Natural killer cell treated with Interleukin-12 subunit alpha and Interleukin-12 subunit beta and Interleukin-15 and Interleukin-18, amount 100 ng/mL, for 72 hours (primary cell): ENCODE measurements at regions not wholly inside any gene's neighbourhood (a gene's known extent, or its start where the extent isn't known, plus 50 kb on each side); places are given as distances from the start of the nearest gene placed in this dataset.

ENCODE experiments used
- ATAC-seq, 2 donors: fragments of 150-1000 bp; cut with Tn5 transposase in 1 of 2; sonication (Bioruptor Pico), chemical (Tn5 transposase) in 1 of 2; 2 replicates each; pipeline ENCODE4 v1.10.0; 2021
- DNase-seq: peaks from one replicate; pipeline ENCODE4 v3.0.0; 2022; ENCODE audit warnings: low spot score
- H3K27ac Mint-ChIP-seq, 2 donors: 1 replicate in 1 of 2; 2 replicates in 1 of 2; pipeline ENCODE4 v1.8.0; 2022; ENCODE audit warnings: mixed read lengths in 2 of 2, mild to moderate bottlenecking in 1 of 2, moderate library complexity in 1 of 2
- H3K27me3 Mint-ChIP-seq, 2 donors: 1 replicate in 1 of 2; 2 replicates in 1 of 2; pipeline ENCODE4 v1.8.0; 2022; ENCODE audit warnings: mixed read lengths in 2 of 2
- H3K36me3 Mint-ChIP-seq: one replicate; pipeline ENCODE4 v1.8.0; 2022; ENCODE audit warnings: mixed read lengths
- H3K4me1 Mint-ChIP-seq, 2 donors: 1 replicate in 1 of 2; 2 replicates in 1 of 2; pipeline ENCODE4 v1.8.0; 2022; ENCODE audit warnings: low read depth in 2 of 2, mixed read lengths in 2 of 2, mild to moderate bottlenecking in 1 of 2
- H3K4me3 Mint-ChIP-seq: one replicate; pipeline ENCODE4 v1.8.0; 2022; ENCODE audit warnings: mixed read lengths
- H3K9me3 Mint-ChIP-seq: 2 replicates; pipeline ENCODE4 v1.8.0; 2022; ENCODE audit warnings: mixed read lengths

GRCh38 chr1:29642519-29642918, 406.2 kb downstream of the PTPRU start:
- peaks cover 16 to 26% of the 10 kb centered on the region in 2 donors for H3K27me3 Mint-ChIP-seq
- no peak overlapping the region for H3K4me3 Mint-ChIP-seq
- no peak for ATAC-seq
- H3K27ac Mint-ChIP-seq: no peak overlapping the region
- no peaks in the 10 kb centered on the region for H3K36me3 Mint-ChIP-seq
- no peaks in the 10 kb centered on the region for H3K9me3 Mint-ChIP-seq
- peak; percentile 44 for DNase-seq
- no peaks in the 10 kb centered on the region for H3K4me1 Mint-ChIP-seq

DNA sequence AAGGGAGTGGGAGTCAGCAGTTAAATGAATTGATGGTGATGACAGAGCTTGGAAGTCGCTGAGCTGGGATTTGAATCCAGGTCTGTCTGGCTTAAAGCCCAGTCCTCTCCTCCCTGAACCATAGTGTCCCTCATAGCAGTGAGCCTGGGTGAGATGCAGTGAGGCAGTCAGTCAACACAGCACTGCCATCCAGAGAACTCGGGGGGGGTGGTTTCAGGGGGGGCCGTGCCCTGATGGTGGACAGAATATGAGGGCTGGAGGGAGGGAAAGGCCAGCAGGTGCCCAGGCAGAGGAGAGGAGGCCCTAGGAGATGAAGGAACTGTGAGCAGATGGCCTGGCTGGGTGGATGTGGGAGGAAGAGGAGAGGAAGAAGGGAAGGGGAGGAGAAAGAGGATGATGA, 405.6 kb downstream of the PTPRU start:
- no peaks in the 10 kb centered on the region for H3K4me1 Mint-ChIP-seq
- ATAC-seq (no peak), DNase-seq (peak; percentile 12)
- H3K27me3 Mint-ChIP-seq: peaks cover 19 to 30% of the 10 kb centered on the region in 2 donors
- H3K27ac Mint-ChIP-seq: no peak overlapping the region
- H3K36me3 Mint-ChIP-seq: no peaks in the 10 kb centered on the region
- no peak overlapping the region for H3K4me3 Mint-ChIP-seq
- H3K9me3 Mint-ChIP-seq: no peaks in the 10 kb centered on the region

DNA sequence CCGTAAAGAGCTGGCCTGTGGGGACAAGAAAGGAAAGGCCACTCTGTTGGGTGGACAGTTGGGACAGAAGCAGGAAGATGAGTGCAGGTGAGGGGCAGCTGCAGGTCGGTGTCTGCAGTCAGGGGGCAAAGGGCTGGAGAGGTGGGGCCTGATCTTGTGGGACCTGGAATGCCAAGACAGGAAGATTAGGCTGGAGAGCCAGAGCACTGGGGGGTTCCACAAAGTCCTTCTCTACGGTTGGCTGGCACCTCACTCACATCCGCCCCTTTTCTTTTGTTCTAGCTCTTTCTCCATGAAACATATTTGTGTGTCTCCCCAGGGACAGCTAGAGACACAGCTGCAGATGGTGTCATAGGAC, 404.1 kb downstream of the PTPRU start:
- no peaks in the 10 kb centered on the region for H3K36me3 Mint-ChIP-seq
- no peak overlapping the region for H3K27ac Mint-ChIP-seq
- no peak for DNase-seq
- ATAC-seq: no peak
- peaks cover 24 to 31% of the 10 kb centered on the region in 2 donors for H3K27me3 Mint-ChIP-seq
- no peaks in the 10 kb centered on the region for H3K9me3 Mint-ChIP-seq
- no peaks in the 10 kb centered on the region for H3K4me1 Mint-ChIP-seq
- H3K4me3 Mint-ChIP-seq: no peak overlapping the region

- Mint-ChIP-seq H3K36me3 (no peaks in the 10 kb centered on the region), H3K27me3 (peaks cover 24 to 27% of the 10 kb centered on the region in 2 donors), H3K9me3 (no peaks in the 10 kb centered on the region), H3K4me3 (no peak overlapping the region), H3K4me1 (no peaks in the 10 kb centered on the region), H3K27ac (no peak overlapping the region)
- ATAC-seq (no peak), DNase-seq (peak; percentile 56)
These were observed 403.6 kb downstream of the PTPRU start for GRCh38 chr1:29639741-29640427.

GRCh38 chr1:29639156-29639736, 402.9 kb downstream of the PTPRU start:
- Mint-ChIP-seq H3K9me3 (no peaks in the 10 kb centered on the region), H3K27ac (no peak overlapping the region), H3K4me1 (no peaks in the 10 kb centered on the region), H3K4me3 (no peak overlapping the region), H3K36me3 (no peaks in the 10 kb centered on the region), H3K27me3 (peaks cover 20 to 27% of the 10 kb centered on the region in 2 donors)
- ATAC-seq (no peak), DNase-seq (peak; percentile 20)

GRCh38 chr1:29638281-29638680, 402.0 kb downstream of the PTPRU start:
- no peaks in the 10 kb centered on the region for H3K9me3 Mint-ChIP-seq
- no peak overlapping the region for H3K4me3 Mint-ChIP-seq
- ATAC-seq: no peak
- no peaks in the 10 kb centered on the region for H3K4me1 Mint-ChIP-seq
- no peak overlapping the region for H3K27ac Mint-ChIP-seq
- no peak for DNase-seq
- H3K27me3 Mint-ChIP-seq: peaks cover 16 to 27% of the 10 kb centered on the region in 2 donors
- H3K36me3 Mint-ChIP-seq: no peaks in the 10 kb centered on the region

DNA sequence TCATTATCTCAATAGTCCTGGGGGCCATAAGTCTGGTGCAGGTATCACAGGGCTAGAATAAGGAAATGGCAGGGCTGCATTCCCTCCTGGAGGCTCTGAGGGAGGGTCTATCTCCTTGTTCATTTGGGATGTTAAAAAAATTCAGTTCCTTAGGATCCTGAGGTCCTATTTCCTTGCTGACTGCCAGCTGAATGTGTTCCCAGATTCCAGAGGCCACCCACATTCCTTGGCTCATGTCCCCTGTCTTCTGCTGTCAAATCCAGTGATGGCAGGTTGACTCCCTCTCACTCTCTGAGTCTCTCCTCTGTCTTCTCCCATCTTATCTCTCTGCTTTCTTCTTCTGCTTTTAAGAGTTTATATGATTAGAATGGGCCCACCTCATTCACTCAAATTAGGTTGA, 400.6 kb downstream of the PTPRU start:
- no peaks in the 10 kb centered on the region for H3K4me1 Mint-ChIP-seq
- H3K36me3 Mint-ChIP-seq: no peaks in the 10 kb centered on the region
- H3K9me3 Mint-ChIP-seq: no peaks in the 10 kb centered on the region
- H3K4me3 Mint-ChIP-seq: no peak overlapping the region
- ATAC-seq: no peak
- peaks cover 18 to 25% of the 10 kb centered on the region in 2 donors for H3K27me3 Mint-ChIP-seq
- no peak overlapping the region for H3K27ac Mint-ChIP-seq
- DNase-seq: peak; percentile 37

DNA sequence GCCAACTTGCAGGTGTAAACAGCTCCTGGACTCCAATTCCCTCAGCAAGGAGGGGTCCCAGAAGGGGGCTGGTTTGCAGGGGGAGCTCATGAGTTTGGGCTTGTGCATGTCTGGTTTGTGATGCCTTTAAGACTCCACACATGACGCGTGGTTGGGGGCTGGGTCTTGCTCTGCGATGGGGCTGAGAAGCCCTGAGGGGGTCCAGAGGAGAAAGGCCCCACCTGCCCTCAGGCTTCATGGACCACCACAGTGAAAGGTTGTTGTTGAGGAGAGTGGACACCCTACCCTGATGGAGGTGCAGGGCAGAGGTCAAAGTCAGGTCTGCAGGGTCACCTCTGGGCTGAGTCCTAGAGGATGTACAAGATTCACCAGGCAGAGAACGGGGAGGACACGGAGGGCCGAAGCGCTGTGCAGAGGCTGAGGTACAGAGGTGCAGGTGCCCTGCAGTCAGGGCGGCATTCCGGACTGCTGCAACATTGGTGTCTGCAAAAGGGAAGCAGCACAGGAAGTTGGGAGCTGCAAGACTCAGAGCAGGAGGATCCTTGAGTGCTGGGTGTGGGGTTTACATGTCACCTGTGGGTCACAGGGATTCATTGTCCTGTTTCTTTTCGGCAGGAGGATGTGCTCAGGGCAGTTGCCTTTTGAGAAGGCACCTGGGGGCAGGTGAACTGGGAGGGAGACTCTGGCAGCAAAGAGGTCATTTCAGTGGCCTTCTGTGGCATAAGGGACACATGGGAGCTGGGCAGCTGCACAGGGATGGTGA, 399.4 kb downstream of the PTPRU start:
- H3K9me3 Mint-ChIP-seq: no peaks in the 10 kb centered on the region
- ATAC-seq (no peak), DNase-seq (peak; percentile 55)
- no peaks in the 10 kb centered on the region for H3K4me1 Mint-ChIP-seq
- no peaks in the 10 kb centered on the region for H3K36me3 Mint-ChIP-seq
- no peak overlapping the region for H3K27ac Mint-ChIP-seq
- H3K27me3 Mint-ChIP-seq: peaks cover 22 to 31% of the 10 kb centered on the region in 2 donors
- no peak overlapping the region for H3K4me3 Mint-ChIP-seq

GRCh38 chr1:29634746-29635335, 398.5 kb downstream of the PTPRU start:
- Mint-ChIP-seq H3K36me3 (no peaks in the 10 kb centered on the region), H3K4me3 (no peak overlapping the region), H3K27me3 (peaks cover 21 to 26% of the 10 kb centered on the region in 2 donors), H3K9me3 (no peaks in the 10 kb centered on the region), H3K27ac (no peak overlapping the region), H3K4me1 (no peaks in the 10 kb centered on the region)
- ATAC-seq: no peak
- DNase-seq: peak; percentile 28

GRCh38 chr1:29634324-29634723, 398.0 kb downstream of the PTPRU start:
- ATAC-seq (no peak), DNase-seq (peak; percentile 26)
- H3K4me3 Mint-ChIP-seq: no peak overlapping the region
- H3K9me3 Mint-ChIP-seq: no peaks in the 10 kb centered on the region
- H3K27me3 Mint-ChIP-seq: peaks cover 21 to 26% of the 10 kb centered on the region in 2 donors
- no peaks in the 10 kb centered on the region for H3K4me1 Mint-ChIP-seq
- H3K36me3 Mint-ChIP-seq: no peaks in the 10 kb centered on the region
- H3K27ac Mint-ChIP-seq: no peak overlapping the region

GRCh38 chr1:29633771-29634170, 397.4 kb downstream of the PTPRU start:
- Mint-ChIP-seq H3K27me3 (peaks cover 23 to 26% of the 10 kb centered on the region in 2 donors), H3K36me3 (no peaks in the 10 kb centered on the region), H3K9me3 (no peaks in the 10 kb centered on the region), H3K4me1 (peaks cover 0 to under 1% of the 10 kb centered on the region in 2 donors), H3K4me3 (no peak overlapping the region), H3K27ac (no peak overlapping the region)
- ATAC-seq (no peak), DNase-seq (peak; percentile 12)

GRCh38 chr1:29632806-29633615, 396.7 kb downstream of the PTPRU start:
- no peak overlapping the region for H3K27ac Mint-ChIP-seq
- DNase-seq: peak; percentile 41
- no peaks in the 10 kb centered on the region for H3K9me3 Mint-ChIP-seq
- peaks cover 0 to 4% of the 10 kb centered on the region in 2 donors for H3K4me1 Mint-ChIP-seq
- ATAC-seq: no peak
- H3K36me3 Mint-ChIP-seq: no peaks in the 10 kb centered on the region
- H3K4me3 Mint-ChIP-seq: no peak overlapping the region
- H3K27me3 Mint-ChIP-seq: peaks cover 26% of the 10 kb centered on the region in 2 donors
